GM12873 (cell line): ENCODE measurements at regions not wholly inside any gene's neighbourhood (a gene's known extent, or its start where the extent isn't known, plus 50 kb on each side); places are given as distances from the start of the nearest gene placed in this dataset.
A peak's percentile ranks its signal among the peaks of the same experiment; 100 is the strongest.

ENCODE experiments used
- TF ChIP-seq, protein P1 (sequence below): IDR thresholded peaks from 2 replicates; pipeline ENCODE4 v1.5.1; 2012; ENCODE audit warnings: low read depth, mild to moderate bottlenecking, moderate library complexity, low read length, control low read depth; ENCODE audit not compliant: insufficient read depth; ENCODE audit errors: missing control alignments

GRCh38 chr5:39616131-39616530 is 191.4 kb upstream of the DAB2 start:
- TF ChIP-seq, protein P1, sequence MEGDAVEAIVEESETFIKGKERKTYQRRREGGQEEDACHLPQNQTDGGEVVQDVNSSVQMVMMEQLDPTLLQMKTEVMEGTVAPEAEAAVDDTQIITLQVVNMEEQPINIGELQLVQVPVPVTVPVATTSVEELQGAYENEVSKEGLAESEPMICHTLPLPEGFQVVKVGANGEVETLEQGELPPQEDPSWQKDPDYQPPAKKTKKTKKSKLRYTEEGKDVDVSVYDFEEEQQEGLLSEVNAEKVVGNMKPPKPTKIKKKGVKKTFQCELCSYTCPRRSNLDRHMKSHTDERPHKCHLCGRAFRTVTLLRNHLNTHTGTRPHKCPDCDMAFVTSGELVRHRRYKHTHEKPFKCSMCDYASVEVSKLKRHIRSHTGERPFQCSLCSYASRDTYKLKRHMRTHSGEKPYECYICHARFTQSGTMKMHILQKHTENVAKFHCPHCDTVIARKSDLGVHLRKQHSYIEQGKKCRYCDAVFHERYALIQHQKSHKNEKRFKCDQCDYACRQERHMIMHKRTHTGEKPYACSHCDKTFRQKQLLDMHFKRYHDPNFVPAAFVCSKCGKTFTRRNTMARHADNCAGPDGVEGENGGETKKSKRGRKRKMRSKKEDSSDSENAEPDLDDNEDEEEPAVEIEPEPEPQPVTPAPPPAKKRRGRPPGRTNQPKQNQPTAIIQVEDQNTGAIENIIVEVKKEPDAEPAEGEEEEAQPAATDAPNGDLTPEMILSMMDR = no peak

DNA sequence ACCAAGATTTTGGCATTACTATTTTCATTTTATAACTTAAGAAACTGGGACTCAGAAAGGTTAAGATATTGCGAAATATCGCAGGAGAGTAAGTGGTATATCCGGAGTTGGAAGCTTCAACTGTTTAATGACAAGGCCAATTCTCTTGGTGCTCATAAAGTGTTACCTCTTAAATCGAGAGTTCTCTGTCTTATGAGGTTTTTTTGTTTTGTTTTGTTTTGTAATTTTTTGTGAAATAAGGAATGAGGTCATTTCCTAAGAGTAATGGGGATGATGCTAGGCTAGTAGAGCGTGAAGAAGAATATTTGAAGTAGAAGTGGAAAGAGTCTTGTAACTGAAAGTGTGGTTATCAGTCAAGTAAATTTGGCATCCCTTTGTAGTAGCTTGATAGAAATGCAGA is 183.2 kb upstream of the DAB2 start:
- TF ChIP-seq, protein P1 = no peak

- TF ChIP-seq, protein P1 = no peak
These were observed 181.8 kb upstream of the DAB2 start for GRCh38 chr5:39606591-39606990.

DNA sequence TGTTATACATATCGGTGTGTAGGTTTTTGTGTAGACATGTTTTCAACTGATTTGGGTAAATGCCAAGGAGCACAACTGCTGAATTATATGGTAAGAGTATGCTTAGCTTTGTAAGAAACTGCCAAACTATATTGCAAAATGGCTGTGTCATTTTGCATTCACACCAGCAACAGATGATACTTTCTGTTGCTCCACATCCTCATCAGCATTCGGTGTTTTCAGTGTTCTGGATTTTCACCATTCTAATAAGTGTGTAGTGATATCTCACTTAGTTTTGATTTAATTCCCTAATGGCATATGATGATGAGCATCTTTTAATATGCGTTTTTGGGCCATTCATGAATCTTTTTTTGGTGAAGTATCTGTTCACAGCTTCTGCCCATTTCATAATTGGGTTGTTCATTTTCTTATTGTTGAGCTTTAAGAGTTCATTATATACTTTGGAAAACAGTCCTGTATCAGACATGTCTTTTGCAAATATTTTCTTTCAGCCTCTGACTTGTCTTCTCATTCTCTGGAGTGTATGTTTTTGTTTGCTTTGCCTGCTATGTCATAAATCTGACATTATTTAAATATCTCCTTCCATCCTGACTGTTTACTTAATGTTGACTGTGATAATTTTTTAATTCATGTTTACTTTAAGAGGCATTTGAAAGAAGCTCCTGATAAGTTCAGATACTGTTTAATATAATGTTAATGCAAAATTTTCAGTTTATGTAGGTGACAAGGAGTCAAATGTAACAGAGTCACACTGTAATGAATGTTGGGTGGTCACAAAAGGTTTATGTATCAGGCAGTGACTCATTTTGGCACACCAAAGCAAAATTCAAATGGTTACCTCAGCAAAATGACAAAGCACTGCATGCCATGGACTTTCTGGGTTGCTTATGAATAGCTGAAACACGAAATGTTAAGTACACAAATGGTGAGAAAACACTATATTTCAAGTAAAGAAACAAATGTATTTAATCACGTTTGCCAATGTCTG is 181.1 kb upstream of the DAB2 start:
- TF ChIP-seq, protein P1 = no peak

DNA sequence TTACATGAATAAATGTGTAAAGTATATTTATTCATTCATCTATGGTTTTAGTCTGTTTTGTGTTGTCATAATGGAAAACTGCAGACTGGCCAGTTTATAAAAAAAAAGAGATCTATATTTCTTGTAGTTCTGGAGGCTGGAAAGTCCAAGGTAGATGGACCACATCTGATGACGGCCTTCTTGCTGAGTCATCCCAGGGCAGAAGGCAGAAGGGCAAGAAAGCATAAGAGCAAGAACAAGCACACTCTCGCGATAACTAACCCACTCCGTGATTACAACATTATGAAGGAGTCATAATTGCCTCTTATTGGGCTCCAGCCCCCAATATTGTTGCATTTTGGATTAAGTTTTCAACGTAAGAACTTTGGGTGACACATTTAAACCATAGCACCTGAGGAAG is 180.4 kb upstream of the DAB2 start:
- TF ChIP-seq, protein P1 = no peak

- TF ChIP-seq, protein P1 = no peak
These were observed 179.7 kb upstream of the DAB2 start for GRCh38 chr5:39604491-39604890.

DNA sequence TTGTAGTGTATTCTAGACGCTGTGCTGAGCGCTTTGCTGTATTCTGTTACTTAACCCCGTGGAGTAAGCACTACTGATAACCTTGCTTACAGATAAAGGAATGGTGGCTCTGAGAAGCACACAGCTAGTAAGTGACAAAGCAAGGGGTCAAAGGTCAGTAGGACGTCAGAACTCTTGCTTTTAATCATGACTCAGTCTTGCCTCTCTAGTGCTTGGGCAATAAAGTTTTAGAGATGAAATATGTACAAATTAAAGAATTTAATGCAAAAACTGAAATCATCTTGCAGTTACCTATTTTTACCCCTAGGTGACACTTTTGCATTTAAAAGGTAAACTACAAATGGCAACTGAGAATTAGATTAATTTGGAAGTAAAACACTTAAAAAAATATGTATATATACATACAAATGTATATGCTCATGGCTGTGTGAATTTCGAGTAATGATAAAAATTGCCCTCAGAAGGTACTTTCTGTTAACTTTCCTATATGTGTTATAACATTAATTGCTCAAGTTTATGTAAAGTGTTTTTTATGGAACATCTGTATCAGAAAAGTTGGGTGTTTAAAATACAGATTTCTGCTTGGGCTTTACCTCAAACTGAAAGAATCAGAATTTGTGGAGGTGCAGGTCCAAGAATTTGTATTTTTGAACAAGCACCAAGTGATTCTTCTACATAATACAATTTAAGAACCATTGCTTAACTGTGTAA is 175.1 kb upstream of the DAB2 start:
- TF ChIP-seq, protein P1 = peak; percentile 38
